ENCODE measurements at regions not wholly inside any gene's neighbourhood (a gene's known extent, or its start where the extent isn't known, plus 50 kb on each side); places are given as distances from the start of the nearest gene placed in this dataset.
"Not testable (repeated sequence)": the region's sequence is repeated elsewhere in the genome, so short reads cannot be mapped to it uniquely, and the experiment has no call there.

GRCh38 chr3:27049792-27050191 lies 319.4 kb downstream of the NEK10 start:
- no peak for DNase-seq (ENCODE audit: low spot score)
- in situ Hi-C loops (cut with HindIII; ENCODE audit: low sequenced_read_pairs) = no loop called here

- in situ Hi-C loops (cut with HindIII; ENCODE audit: low sequenced_read_pairs); DNase-seq (ENCODE audit: low spot score): not testable (repeated sequence)
Measured at GRCh38 chr3:27051527-27051926, 317.7 kb downstream of the NEK10 start.

DNA sequence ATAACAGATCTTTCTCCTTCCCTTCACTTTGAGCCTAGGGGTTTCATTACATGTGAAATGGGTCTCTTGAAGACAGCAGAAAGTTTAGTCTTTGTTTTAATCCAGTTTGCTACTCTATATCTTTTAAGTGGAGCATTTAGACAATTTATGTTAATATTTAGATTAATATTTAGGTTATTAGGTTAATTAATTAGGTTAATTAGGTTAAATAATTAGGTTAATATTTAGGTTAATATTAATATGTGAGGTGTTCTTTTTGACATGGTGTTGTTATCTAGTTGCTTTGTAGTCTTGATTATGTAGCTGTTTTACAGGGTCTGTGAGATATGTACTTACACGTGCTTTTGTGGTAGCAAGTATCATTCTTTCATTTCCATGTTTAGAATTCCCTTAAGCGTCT lies 312.9 kb downstream of the NEK10 start:
- in situ Hi-C loops (cut with HindIII; ENCODE audit: low sequenced_read_pairs) = no loop called here
- no peak for DNase-seq (ENCODE audit: low spot score)

DNA sequence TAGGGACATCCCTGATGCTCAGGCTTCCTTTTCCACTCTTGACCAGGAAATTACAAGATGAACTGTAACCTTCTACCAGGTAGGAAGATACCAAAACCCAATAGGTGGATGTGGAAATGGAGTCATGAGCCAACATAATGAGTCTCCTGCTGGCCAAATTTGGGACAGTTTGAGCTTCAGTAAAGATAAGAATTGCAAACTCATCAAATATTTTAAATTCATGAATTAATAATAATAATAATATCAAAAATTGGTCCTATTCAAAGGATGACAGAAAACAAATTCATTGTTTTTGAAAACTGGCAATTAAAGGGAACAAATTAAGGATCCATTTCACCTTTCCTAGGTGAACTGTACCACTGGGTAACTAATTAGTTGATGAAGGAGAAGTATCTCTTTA lies 309.7 kb downstream of the NEK10 start:
- in situ Hi-C loops (cut with HindIII; ENCODE audit: low sequenced_read_pairs) = no loop called here
- no peak for DNase-seq (ENCODE audit: low spot score)

All from G401 (cell line).